ENCODE measurements at regions not wholly inside any gene's neighbourhood (a gene's known extent, or its start where the extent isn't known, plus 50 kb on each side); places are given as distances from the start of the nearest gene placed in this dataset.
"Not testable (repeated sequence)": the region's sequence is repeated elsewhere in the genome, so short reads cannot be mapped to it uniquely, and the experiment has no call there.

GRCh38 chr12:58741226-58741625 is 179.1 kb downstream of the LRIG3 start:
- peak; percentile 31 for TF ChIP-seq CTCF (conservative IDR thresholded peaks at IDR 0.05; ENCODE audit: low read depth, low read length)
- no peak overlapping the region for H3K4me3 ChIP-seq (ENCODE audit: low read depth, low read length)
- DNase-seq (ENCODE audit: low read depth) = no peak

GRCh38 chr12:58745348-58746125 is 174.8 kb downstream of the LRIG3 start:
- TF ChIP-seq CTCF (conservative IDR thresholded peaks at IDR 0.05; ENCODE audit: low read depth, low read length) = no peak
- H3K4me3 ChIP-seq (ENCODE audit: low read depth, low read length) = no peak overlapping the region
- DNase-seq (ENCODE audit: low read depth) = no peak

GRCh38 chr12:58747533-58747932 is 172.8 kb downstream of the LRIG3 start:
- DNase-seq (ENCODE audit: low read depth) = no peak
- no peak for TF ChIP-seq CTCF (conservative IDR thresholded peaks at IDR 0.05; ENCODE audit: low read depth, low read length)
- no peak overlapping the region for H3K4me3 ChIP-seq (ENCODE audit: low read depth, low read length)

- no peak for TF ChIP-seq CTCF (conservative IDR thresholded peaks at IDR 0.05; ENCODE audit: low read depth, low read length)
- no peak overlapping the region for H3K4me3 ChIP-seq (ENCODE audit: low read depth, low read length)
- peak; percentile 87 for DNase-seq (ENCODE audit: low read depth)
Measured at GRCh38 chr12:58750484-58750883, 169.8 kb downstream of the LRIG3 start.

GRCh38 chr12:58757422-58757821 is 162.9 kb downstream of the LRIG3 start:
- peak; percentile 91 for DNase-seq (ENCODE audit: low read depth)
- TF ChIP-seq CTCF (conservative IDR thresholded peaks at IDR 0.05; ENCODE audit: low read depth, low read length) = no peak
- H3K4me3 ChIP-seq (ENCODE audit: low read depth, low read length) = no peak overlapping the region

GRCh38 chr12:58759745-58760144 is 160.6 kb downstream of the LRIG3 start:
- H3K4me3 ChIP-seq (ENCODE audit: low read depth, low read length); DNase-seq (ENCODE audit: low read depth): not testable (repeated sequence)

GRCh38 chr12:58761308-58761707 is 159.0 kb downstream of the LRIG3 start:
- H3K4me3 ChIP-seq (ENCODE audit: low read depth, low read length) = no peak overlapping the region
- no peak for TF ChIP-seq CTCF (conservative IDR thresholded peaks at IDR 0.05; ENCODE audit: low read depth, low read length)
- no peak for DNase-seq (ENCODE audit: low read depth)
